Kidney tubule cell (primary cell): ENCODE measurements at regions not wholly inside any gene's neighbourhood (a gene's known extent, or its start where the extent isn't known, plus 50 kb on each side); places are given as distances from the start of the nearest gene placed in this dataset.
"Not testable (repeated sequence)": the region's sequence is repeated elsewhere in the genome, so short reads cannot be mapped to it uniquely, and the experiment has no call there.

ENCODE experiments used
- DNase-seq: peaks from one replicate; pipeline ENCODE4 v3.0.0-alpha.2; 2018; ENCODE audit warnings: low spot score

- DNase-seq: no peak
Measured at GRCh38 chr5:93220431-93220830, 360.6 kb downstream of the NR2F1-AS1 start.

- no peak for DNase-seq
Measured at GRCh38 chr5:93219641-93220145, 361.3 kb downstream of the NR2F1-AS1 start.

GRCh38 chr5:93213111-93213794 is 367.8 kb downstream of the NR2F1-AS1 start:
- DNase-seq: not testable (repeated sequence)

GRCh38 chr5:93209476-93209875 is 371.5 kb downstream of the NR2F1-AS1 start:
- DNase-seq: no peak

- no peak for DNase-seq
Measured at GRCh38 chr5:93208141-93208751, 372.8 kb downstream of the NR2F1-AS1 start.

- DNase-seq: no peak
Measured at GRCh38 chr5:93206203-93206602, 374.8 kb downstream of the NR2F1-AS1 start.

- DNase-seq: no peak
Measured at GRCh38 chr5:93201061-93201460, 380.0 kb downstream of the NR2F1-AS1 start.

GRCh38 chr5:93196986-93197385 is 384.0 kb downstream of the NR2F1-AS1 start:
- DNase-seq: no peak

GRCh38 chr5:93193431-93194347 is 387.3 kb downstream of the NR2F1-AS1 start:
- no peak for DNase-seq

- no peak for DNase-seq
Measured at GRCh38 chr5:93192683-93193082, 388.3 kb downstream of the NR2F1-AS1 start.

GRCh38 chr5:93192087-93192486 is 388.9 kb downstream of the NR2F1-AS1 start:
- peak; percentile 93 for DNase-seq

GRCh38 chr5:93191035-93191817 is 389.8 kb downstream of the NR2F1-AS1 start:
- no peak for DNase-seq

GRCh38 chr5:93189707-93190120 is 391.3 kb downstream of the NR2F1-AS1 start:
- peak; percentile 100 for DNase-seq

- peak; percentile 35 for DNase-seq
Measured at GRCh38 chr5:93188876-93189485, 392.0 kb downstream of the NR2F1-AS1 start.

GRCh38 chr5:93186076-93186682 is 394.8 kb downstream of the NR2F1-AS1 start:
- DNase-seq: peak; percentile 84

- no peak for DNase-seq
Measured at GRCh38 chr5:93184041-93184440, 397.0 kb downstream of the NR2F1-AS1 start.

GRCh38 chr5:93179466-93179865 is 401.6 kb downstream of the NR2F1-AS1 start:
- DNase-seq: no peak

- DNase-seq: peak; percentile 55
Measured at GRCh38 chr5:93174930-93175329, 406.1 kb downstream of the NR2F1-AS1 start.

- DNase-seq: no peak
Measured at GRCh38 chr5:93165559-93165958, 415.5 kb downstream of the NR2F1-AS1 start.

GRCh38 chr5:93164690-93165089 is 416.3 kb downstream of the NR2F1-AS1 start:
- peak; percentile 72 for DNase-seq
